Skeletal muscle tissue (tissue), 3 donors: ENCODE measurements at regions not wholly inside any gene's neighbourhood (a gene's known extent, or its start where the extent isn't known, plus 50 kb on each side); places are given as distances from the start of the nearest gene placed in this dataset.

Experiments
- H3K27ac ChIP-seq: one replicate; pipeline ENCODE4 v1.7.0; 2013; ENCODE audit warnings: mild to moderate bottlenecking, low read depth, low read length, inconsistent platforms
- H3K27me3 ChIP-seq, 3 donors: one replicate each; pipeline ENCODE4 v1.7.0; 2013; ENCODE audit warnings: low read length in 3 of 3; ENCODE audit not compliant: control insufficient read depth in 3 of 3, insufficient read depth in 3 of 3
- H3K36me3 ChIP-seq, 3 donors: one replicate each; pipeline ENCODE4 v1.7.0; 2013; ENCODE audit warnings: low read length in 3 of 3; ENCODE audit not compliant: control insufficient read depth in 3 of 3, insufficient read depth in 3 of 3
- H3K4me1 ChIP-seq, 3 donors: one replicate each; pipeline ENCODE4 v1.7.0; 2013; ENCODE audit warnings: low read length in 3 of 3, mild to moderate bottlenecking in 3 of 3; ENCODE audit not compliant: control insufficient read depth in 3 of 3, insufficient read depth in 3 of 3
- H3K4me3 ChIP-seq, 3 donors: one replicate each; pipeline ENCODE4 v1.7.0; 2013; ENCODE audit warnings: low read length in 3 of 3
- H3K9ac ChIP-seq, 3 donors: one replicate each; pipeline ENCODE4 v1.7.0; 2013; ENCODE audit warnings: low read length in 3 of 3, mild to moderate bottlenecking in 3 of 3, moderate library complexity in 2 of 3, low read depth in 1 of 3
- H3K9me3 ChIP-seq, 3 donors: one replicate each; pipeline ENCODE4 v1.7.0; 2013; ENCODE audit warnings: low read length in 3 of 3; ENCODE audit not compliant: control insufficient read depth in 3 of 3
- donor health status: Osteomylitis.

DNA sequence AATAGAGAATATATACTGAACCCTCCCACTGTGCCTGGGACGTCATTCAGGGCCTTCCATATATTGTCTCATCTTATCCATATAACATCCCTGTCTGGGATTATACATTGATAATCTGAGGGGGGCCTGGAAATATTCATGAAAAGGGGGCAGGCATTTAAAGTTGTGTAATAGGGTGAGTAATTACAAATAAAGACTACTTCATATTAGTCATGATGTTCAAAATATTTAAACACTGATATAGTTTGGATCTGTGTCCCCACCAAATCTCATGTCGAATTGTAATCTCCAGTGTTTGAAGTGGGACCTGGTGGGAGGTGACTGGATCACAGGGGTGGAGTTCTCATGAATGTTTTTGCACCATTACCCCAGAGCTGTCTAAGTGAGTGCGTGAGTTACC is 97.8 kb downstream of the AQP9 start:
- Histone ChIP-seq H3K9ac (no peak overlapping the region), H3K4me1 (peaks cover 10 to 20% (median 20%) of the 10 kb centered on the region in 3 donors), H3K27ac (no peak overlapping the region), H3K9me3 (no peaks in the 10 kb centered on the region), H3K36me3 (no peaks in the 10 kb centered on the region), H3K4me3 (no peak overlapping the region), H3K27me3 (no peaks in the 10 kb centered on the region)

DNA sequence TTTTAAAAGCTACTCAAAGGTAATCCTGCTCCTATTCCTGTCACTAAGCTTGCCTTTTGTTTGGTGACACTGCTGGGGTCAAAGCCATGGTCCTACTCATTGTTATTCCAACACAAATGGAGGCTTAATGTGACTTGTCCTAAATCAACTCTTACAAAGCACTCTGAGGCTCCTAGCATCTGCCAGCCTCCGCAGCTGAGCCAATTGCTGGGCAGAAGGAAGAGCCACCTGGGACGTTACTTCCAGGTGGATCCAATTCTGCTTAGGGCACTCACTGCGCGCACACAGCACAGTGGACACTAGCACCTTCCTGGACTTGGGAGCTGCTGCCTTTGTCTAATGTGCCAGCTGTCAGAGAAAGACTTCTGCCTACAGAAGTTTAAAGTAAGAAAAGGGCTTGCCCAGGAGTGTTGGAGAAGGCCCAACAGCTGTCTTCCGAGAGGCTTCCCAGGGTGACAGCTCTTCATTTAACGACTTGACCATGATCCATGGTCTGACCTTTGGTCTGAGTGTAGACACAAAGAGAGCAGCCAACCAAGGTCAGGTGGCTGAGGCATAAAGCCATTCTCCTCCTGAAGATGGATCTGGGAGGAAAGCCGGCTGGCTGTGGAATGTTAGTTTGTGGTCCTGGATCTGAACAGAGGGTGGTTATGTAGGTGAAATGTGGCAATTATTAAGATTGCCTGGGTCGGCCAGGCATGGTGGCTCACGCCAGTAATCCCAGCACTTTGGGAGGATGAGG is 102.2 kb downstream of the AQP9 start:
- Histone ChIP-seq H3K4me3 (no peak overlapping the region), H3K4me1 (peaks cover 11 to 33% (median 30%) of the 10 kb centered on the region in 3 donors)

DNA sequence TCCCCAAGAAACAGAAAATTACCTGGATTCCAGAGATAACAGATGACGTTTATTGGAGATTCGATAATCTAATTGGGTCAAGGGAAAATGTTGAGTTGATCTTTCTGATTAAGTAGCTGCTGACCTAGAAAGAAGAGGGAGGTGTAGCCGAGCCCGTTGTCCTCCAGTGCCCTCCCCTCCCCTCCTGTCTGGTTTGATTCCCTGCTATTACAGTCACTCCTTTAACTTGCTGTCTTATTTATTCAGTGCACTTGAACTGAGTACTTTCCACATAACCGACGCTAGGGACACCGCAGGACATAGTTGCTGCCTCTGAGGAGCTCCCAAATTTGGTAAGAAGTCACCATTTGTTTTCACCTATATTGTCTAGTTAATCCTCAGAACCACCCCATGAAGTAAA is 103.7 kb downstream of the AQP9 start:
- no peaks in the 10 kb centered on the region for H3K27me3 ChIP-seq
- H3K36me3 ChIP-seq: no peaks in the 10 kb centered on the region
- no peak overlapping the region for H3K9ac ChIP-seq
- no peak overlapping the region for H3K4me3 ChIP-seq
- no peak overlapping the region for H3K27ac ChIP-seq
- no peaks in the 10 kb centered on the region for H3K9me3 ChIP-seq
- peaks cover 23 to 47% (median 45%) of the 10 kb centered on the region in 3 donors for H3K4me1 ChIP-seq

More for the DNA sequence above, 102.2 kb downstream of the AQP9 start:
- H3K27me3 ChIP-seq: no peaks in the 10 kb centered on the region
- H3K36me3 ChIP-seq: no peaks in the 10 kb centered on the region
- no peaks in the 10 kb centered on the region for H3K9me3 ChIP-seq
- no peak overlapping the region for H3K9ac ChIP-seq
- H3K27ac ChIP-seq: no peak overlapping the region

DNA sequence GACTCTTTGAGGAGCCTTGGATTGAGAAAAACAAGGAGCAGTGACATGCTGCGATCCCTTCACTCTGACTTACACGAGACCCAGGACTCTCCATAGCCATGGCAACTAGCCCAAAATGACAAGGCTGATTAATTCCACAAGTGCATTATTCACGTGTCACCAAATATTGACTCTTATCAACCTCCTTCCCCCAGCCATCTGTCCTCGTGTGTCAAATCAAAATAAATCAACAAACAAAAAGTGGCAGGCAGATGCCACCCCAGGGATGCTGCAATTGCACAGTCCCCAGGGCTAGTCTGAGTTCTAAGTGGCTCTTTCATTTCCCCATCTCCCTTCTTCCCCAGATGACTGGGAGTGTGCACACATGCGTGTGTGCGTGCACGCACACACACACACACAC is 104.9 kb downstream of the AQP9 start:
- H3K9me3 ChIP-seq: no peaks in the 10 kb centered on the region
- no peak overlapping the region for H3K27ac ChIP-seq
- no peaks in the 10 kb centered on the region for H3K27me3 ChIP-seq

DNA sequence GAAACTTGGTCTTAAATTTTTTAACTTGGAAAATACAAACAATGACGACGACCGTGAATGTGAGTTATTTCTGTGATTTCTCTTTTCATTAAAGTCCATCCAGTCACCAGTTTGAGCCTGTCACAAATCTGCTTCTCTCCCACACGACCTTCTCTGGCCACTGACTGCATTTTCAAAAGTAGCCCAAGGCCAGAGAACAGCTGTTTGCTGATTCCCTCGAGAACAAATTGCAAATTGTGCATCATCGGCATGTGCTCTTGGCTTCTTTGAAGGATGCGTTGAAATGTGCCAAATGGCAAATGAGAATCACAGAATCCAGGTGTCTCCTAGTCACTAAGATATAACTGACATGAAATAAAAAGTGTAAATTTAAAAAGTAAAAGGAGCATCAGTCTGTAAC is 106.4 kb downstream of the AQP9 start:
- Histone ChIP-seq H3K9me3 (no peaks in the 10 kb centered on the region), H3K9ac (no peak overlapping the region), H3K27me3 (no peaks in the 10 kb centered on the region), H3K36me3 (no peaks in the 10 kb centered on the region), H3K27ac (no peak overlapping the region), H3K4me3 (no peak overlapping the region), H3K4me1 (peaks cover 37 to 68% (median 65%) of the 10 kb centered on the region in 3 donors)

More for the DNA sequence above, 104.9 kb downstream of the AQP9 start:
- Histone ChIP-seq H3K36me3 (no peaks in the 10 kb centered on the region), H3K4me3 (no peak overlapping the region), H3K4me1 (peaks cover 32 to 59% (median 57%) of the 10 kb centered on the region in 3 donors), H3K9ac (no peak overlapping the region)

DNA sequence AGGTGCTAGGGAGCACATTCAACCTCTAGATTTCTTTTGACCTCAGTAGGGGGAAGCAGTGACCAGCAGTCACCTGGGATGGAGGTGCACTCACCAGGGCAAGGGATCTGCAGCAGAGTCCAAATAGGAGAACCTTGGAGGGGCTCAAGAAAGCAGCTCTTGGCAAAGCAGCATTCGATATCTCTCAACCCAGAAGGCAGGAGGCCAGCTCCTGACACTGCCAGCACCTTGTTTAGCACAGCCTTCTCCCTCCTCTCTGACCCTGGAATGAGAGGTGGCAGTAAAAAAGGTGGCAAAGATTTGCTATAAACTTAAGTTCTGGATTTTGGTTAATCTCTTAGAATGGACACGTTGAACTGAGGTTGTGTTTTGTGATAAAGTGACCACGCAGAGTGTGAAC is 107.9 kb downstream of the AQP9 start:
- peak overlapping the region in 1 of 3 donors; percentile 19 for H3K9ac ChIP-seq
- H3K27ac ChIP-seq: no peak overlapping the region
- H3K4me1 ChIP-seq: peaks cover 27 to 59% (median 53%) of the 10 kb centered on the region in 3 donors
- H3K9me3 ChIP-seq: no peaks in the 10 kb centered on the region
- no peaks in the 10 kb centered on the region for H3K27me3 ChIP-seq
- peak overlapping the region in 1 of 3 donors; percentile 22 for H3K4me3 ChIP-seq
- H3K36me3 ChIP-seq: no peaks in the 10 kb centered on the region

DNA sequence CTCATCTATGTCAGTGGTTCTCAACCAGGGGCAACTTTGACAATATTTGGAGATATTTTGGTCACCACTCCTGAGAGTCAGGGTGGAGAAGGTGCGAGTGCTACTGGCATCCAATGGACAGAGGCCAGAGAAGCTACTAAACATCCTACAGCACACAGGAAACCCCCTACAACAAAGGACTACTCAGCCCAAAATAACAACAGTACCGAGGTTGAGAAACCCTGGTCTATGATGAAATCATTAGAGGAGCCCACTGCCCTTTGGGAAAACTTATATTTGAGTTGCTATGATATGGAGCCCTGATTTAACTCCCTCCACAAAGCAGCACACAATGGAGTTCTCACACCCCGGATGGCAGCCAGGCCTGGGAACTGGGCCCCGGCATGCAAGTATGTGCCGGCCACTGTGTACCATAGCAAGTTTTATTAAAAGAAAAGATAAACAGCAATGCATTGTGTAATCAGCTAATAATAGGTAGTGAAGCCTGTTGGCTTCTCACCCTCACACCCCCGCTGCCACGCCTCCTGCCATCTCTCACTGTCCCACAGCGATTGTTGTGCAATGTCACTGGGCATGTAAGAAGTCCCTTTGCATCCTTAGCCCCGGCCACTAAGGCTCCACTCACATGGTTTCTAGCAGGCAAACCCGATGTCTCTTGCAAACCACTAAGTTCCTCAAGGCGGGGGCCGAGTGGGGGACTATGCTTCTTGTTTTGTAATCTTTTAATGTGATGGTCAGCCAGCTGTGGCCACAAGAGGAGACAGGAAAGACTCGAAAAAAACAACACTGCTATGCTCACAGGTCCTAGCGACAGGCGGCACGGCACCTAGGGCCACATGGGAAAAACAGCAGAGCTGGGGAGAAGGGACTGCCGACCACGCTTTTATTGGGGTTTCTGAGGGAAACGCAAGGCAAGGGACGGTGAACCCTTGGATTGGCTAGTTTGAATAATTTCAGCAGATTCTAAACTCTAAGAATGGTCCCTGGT is 110.0 kb downstream of the AQP9 start:
- Histone ChIP-seq H3K27me3 (no peaks in the 10 kb centered on the region), H3K36me3 (no peaks in the 10 kb centered on the region), H3K9me3 (no peaks in the 10 kb centered on the region), H3K4me3 (peak overlapping the region in 1 of 3 donors; percentile 22), H3K4me1 (peaks cover 27 to 55% (median 41%) of the 10 kb centered on the region in 3 donors), H3K27ac (peak overlapping the region; percentile 91), H3K9ac (peak overlapping the region in 2 of 3 donors; percentile 60 to 74)

DNA sequence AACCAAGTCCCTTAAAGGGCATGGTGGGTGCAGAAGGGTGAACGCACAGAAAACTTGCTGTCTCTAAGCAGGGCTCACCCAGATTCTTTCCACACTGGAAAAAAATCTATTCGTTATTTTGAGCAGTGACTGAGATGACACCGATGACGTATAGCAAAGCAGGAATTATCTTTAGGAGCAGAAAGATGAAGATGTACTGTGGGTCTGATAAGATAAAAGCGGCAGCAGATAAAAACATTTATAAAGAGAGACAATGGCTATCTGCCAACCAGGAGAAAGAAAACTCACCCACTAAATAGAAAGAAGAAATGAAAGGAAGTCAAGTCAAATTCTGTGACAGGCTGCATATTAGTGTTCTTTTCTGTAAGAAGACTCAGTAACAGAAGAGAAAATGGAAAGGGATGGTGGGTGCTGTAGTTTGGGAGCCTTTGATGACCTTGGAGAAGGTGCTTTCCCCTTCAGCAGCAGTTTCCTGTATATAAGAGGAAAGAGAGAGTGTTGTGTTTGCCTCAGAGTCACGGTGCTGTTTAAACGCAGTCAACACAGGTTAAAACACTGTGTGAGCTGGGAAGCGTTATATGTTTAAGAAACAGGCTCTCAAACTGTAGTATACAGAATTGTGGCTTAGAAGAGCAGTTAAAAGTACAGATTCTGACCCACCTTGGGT is 111.6 kb downstream of the AQP9 start:
- Histone ChIP-seq H3K9ac (peak overlapping the region in 1 of 3 donors; percentile 51), H3K4me3 (no peak overlapping the region), H3K4me1 (peaks cover 27 to 54% (median 39%) of the 10 kb centered on the region in 3 donors), H3K27ac (peak overlapping the region; percentile 91), H3K9me3 (peaks cover 0 to 2% (median 0%) of the 10 kb centered on the region in 3 donors), H3K36me3 (no peaks in the 10 kb centered on the region), H3K27me3 (no peaks in the 10 kb centered on the region)

DNA sequence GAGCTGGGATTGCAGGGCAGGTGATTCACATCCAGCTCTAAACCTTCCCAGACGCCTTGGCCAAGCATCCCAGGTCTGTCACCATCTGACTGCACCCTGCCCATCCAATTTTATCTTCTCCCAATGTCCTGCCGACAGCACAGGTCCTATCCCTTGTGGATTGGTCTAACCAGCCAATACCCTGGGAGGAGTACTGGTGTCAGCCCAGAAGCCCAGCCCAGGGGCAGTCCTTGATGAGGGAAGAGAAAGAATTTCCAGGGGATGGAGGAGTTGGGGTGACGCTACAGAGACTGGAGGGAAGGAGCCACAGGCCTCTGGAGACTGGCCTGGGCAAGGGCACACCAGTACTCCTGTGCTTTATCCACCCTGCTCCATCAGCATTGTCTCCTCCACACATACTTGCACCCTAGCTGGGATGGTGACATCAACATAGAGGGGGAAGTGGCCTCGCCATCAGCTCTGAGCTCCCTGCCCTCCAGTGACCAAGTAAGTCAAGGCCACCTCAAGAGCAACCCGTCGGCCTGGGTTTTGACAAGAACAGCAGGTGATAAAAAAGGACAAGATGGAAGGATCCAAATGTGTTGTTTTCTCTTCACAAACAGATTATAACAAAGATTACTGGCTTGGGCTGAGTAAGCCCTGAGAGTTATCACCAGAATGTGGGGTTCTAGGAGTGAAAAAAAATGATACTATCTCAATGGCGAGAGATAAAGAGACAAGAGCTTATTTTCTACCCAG is 114.6 kb downstream of the AQP9 start:
- Histone ChIP-seq H3K9ac (no peak overlapping the region), H3K36me3 (no peaks in the 10 kb centered on the region), H3K27ac (no peak overlapping the region), H3K4me1 (peaks cover 9 to 29% (median 17%) of the 10 kb centered on the region in 3 donors), H3K27me3 (no peaks in the 10 kb centered on the region), H3K4me3 (no peak overlapping the region), H3K9me3 (peaks cover 0 to 5% (median 0%) of the 10 kb centered on the region in 3 donors)
